HG03159 (cell line): ENCODE measurements at regions not wholly inside any gene's neighbourhood (a gene's known extent, or its start where the extent isn't known, plus 50 kb on each side); places are given as distances from the start of the nearest gene placed in this dataset.
"Not testable (repeated sequence)": the region's sequence is repeated elsewhere in the genome, so short reads cannot be mapped to it uniquely, and the experiment has no call there.

Experiments used
- ATAC-seq: cut with Tn5 transposase; IDR thresholded peaks from one replicate; pipeline ENCODE4 v1.9.1; 2021; ENCODE audit warnings: mild to moderate bottlenecking, moderate library complexity; ENCODE audit not compliant: unreplicated experiment

DNA sequence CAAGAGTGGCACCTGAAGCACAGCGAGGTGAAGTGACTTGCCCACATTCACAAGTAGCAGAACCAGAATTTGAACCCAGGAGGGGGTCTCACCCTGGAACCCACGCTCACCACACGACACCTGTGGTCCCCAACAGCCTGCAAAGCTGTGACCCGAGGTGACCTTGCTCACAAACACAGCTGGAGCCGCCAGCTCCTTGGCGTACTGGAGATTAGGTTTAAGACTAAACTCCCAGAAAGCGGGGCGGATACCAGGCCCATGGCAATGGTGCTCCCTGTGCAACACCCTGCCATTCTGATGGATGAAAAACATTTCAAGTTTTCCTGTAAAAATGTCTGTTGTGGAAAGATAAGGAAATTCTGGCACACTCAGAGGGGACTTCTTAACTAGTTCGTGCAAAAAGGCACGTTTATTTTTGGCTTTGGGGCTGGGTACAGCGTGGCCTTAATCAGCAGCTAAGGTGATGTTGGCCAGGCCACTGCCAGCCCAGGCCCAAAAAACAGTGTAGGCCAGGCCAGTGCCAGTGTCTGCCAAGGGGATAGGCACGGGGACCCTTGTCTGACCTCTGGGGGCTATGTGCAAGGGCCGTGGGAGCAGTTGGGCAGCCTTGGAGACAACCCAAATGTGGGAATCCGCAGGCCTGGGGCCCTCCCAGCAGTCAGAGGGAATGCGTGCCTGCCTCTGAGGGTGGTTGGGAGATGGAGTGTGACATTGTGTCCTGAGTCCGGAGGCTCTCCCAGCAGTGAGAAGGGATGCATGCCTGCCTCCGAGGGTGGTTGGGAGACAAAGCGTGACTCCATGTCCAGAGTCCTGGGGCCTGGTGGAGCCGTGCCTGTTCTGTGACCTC, 185.0 kb upstream of the HS6ST1 start:
- ATAC-seq = no peak

GRCh38 chr2:128504246-128505149, 185.8 kb upstream of the HS6ST1 start:
- ATAC-seq = no peak

DNA sequence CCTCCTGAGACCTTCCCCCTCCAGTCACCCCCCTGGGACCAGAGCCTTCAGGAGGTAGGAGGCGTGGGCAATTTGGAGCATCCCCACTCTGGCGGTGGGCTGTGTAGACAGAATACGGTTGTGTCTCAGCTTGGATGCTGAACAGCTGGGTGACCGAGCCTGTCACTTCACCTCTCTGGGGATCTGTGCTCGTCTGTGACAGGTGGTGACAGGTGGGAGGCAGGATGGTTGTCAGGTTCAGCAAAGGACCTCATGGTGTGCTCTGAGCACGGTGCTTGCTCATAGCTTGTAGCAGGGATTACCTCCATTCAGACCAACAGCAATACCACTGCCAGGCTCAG, 186.5 kb upstream of the HS6ST1 start:
- no peak for ATAC-seq

DNA sequence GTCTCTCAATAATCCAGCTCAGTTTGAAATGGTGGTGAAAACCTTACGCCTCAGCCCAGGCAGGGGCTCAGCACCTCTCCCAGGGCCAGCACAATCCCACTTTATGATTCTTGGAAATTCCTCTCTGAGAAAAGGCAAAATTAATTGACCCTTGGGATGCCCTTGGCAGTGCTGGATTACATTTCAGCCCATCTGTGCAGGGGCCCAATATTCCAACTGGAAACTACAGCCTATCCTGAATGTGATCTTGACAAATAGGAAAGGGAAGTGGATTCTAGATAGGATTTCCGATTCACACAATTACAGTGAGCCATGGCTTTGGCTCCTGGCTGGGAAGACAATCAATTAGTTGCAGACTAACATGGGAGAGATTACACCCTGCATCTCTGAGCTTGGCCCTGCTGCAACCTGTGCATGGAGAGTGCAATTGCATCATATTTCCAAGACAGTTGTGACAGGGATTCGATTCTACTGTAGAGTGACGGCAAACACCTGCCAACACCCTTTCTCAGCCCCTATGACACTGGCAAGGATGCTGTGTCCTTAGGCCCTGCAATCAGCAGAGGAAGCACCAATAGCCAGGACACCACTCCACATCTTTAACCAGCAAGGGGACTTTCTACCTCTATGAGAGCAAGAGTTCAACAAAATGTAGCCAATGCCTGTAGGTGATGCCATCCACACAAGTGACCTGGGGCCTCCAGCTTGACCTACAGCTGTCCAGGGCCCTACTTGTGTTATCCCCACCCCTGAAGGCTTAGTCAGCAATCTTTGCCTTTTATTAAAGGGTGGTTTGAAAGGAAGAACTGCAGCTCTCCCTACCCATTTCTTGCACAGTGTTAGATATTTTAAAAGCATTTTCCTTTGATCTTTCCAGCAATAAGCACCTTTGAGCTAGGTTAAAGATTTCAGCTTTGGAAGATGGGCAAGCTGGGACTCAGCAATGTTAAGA, 187.2 kb upstream of the HS6ST1 start:
- ATAC-seq = no peak

- ATAC-seq = no peak
Observed at GRCh38 chr2:128506534-128506933, 187.9 kb upstream of the HS6ST1 start.

DNA sequence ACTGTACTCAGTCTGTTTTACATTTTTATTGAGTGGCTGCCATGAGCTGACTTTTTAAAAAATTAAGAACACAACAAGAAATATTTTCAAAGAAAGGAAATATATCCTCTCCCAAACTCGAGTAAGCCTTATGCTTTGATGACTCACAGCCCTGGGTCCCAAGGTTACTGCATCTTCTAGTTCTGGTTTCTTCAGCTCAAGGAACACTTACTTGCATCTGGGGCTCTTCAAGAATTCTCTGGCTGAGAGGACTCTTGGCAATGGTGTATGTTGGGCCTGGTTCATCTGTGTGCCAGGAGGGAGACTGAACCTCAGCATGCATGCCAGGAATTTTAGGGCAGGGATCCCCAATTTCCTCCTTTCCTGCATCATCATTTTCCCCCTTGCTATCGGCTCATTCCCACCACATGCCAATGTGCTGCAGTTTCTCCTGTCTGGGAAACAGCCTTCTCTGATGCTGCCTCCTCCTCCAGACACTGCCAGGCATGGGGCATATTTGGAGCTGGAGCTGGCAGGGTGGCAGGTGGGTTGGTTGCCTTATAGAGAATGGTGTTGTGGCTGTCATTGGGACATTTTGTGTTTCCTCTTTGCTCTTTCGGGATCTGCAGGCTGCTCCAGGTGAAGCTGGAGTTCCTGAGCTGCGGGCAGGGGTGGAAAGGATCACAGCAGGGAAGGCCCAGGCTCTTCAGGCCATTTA, 192.2 kb upstream of the HS6ST1 start:
- ATAC-seq = no peak

GRCh38 chr2:128511731-128512378, 193.2 kb upstream of the HS6ST1 start:
- no peak for ATAC-seq

- no peak for ATAC-seq
Observed at GRCh38 chr2:128512379-128513115, 193.9 kb upstream of the HS6ST1 start.

DNA sequence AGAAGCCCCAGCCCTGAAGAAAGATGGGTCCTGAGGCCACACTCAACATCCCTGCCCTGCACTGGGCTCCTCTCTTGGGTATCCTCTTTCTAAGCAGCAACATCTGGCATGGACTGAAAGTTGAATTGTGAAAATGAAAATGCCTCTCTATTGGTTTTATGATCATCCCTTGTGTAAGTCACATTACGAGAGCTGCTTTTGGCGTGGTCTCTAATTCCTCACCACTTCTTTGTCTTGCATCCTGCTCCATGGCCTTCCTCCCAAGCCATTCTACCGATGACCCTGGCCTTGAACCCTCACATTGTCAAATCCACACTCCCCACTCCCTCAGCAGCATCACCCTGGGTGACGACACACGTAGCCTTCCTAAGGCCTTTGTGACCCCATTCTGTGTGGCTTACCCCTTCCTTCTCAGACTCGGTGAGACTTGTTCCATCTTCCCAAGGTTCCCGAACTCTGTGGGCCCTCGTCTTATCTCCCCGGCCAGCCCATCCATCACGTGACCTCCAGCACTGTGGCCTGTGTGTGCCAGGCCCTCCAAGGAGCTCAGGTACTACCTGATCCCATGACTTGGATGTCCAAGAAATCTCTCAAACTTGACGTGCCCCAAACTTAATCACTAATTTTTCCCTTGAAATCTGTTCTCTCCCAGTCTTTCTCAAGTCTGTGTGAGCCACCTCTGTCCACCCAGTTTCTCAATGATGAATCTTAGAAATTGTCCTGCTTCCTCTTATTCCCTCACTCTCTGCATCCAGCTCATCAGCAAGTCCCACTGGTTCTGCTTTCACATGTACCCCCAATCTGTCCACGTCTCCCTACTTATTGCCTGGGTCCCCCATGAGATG, 194.7 kb upstream of the HS6ST1 start:
- ATAC-seq = no peak

GRCh38 chr2:128513961-128514283, 195.3 kb upstream of the HS6ST1 start:
- peak; percentile 90 for ATAC-seq

GRCh38 chr2:128514555-128514955, 195.9 kb upstream of the HS6ST1 start:
- no peak for ATAC-seq

DNA sequence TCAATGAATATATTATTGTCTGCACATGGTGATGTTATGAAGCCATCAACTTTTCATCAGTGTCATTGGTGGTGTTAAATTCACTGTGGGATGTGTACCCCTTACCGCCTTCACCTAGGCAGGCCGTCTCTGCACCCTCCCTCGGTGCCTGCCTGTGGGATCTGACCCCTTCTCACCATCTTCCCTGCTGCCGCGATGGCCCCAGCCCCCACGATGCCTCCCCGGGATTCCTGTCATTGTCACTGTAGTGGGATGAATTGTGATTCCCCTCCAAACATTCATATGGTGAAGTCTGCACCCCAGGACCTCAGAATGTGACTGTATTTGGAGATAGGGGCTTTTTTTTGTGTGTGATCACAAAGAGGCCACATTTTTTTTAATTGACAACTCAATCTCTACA, 198.3 kb upstream of the HS6ST1 start:
- ATAC-seq = no peak

GRCh38 chr2:128519028-128519427, 200.4 kb upstream of the HS6ST1 start:
- not testable (repeated sequence) for ATAC-seq

DNA sequence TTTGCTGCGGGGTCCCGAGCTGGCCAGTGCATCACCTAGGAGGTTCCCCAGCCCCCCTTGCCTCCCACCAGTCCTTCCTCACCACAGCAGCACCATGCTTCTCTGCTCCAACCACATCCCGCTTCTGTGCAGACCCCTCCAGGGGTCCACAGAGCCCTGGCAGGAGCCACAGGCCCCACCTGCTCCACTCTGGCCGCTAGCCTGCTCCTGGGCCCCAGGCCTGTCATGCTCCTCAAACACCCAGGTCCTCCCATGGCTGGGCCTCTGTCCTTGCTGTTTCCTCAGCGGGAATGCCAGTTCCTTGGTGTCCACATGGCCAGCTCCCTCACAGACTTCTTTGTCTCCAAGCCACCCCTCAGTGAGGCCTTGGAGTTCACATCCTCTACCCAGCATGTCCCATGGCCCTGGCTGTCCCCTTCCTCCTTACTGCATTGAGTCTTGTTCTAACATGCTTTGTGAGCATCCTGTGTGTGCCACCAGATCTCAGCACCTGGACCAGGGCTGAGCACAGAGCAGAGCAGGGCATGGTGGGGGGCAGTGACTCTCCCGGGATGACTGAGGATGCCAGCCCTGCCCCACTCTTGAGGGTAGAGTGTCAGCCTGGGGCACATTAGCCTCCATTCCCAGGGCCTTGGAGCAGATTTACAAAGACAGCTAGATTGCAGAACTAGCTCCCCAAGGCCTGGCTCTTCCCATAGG, 201.0 kb upstream of the HS6ST1 start:
- ATAC-seq = no peak

- ATAC-seq = no peak
Observed at GRCh38 chr2:128520340-128520739, 201.7 kb upstream of the HS6ST1 start.

DNA sequence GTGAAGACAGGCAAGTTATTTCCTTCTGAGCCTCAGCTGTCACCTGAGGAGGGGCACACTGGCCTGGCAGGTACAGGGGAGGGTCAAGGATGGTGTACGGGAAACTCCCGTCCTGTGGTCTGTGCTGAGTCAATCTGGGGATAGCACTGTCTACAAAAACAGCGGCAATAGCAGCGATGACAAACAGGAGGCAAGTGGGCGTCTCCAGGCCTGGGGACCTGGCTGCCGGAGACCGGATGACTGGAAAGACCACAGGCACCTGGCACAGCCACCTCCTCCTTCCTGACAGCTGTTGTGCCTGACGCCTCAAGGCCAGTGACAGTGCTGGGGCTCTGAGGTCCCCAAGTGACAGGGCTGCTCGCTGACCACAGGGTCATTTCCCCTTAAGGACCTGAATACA, 202.1 kb upstream of the HS6ST1 start:
- ATAC-seq = peak; percentile 87

DNA sequence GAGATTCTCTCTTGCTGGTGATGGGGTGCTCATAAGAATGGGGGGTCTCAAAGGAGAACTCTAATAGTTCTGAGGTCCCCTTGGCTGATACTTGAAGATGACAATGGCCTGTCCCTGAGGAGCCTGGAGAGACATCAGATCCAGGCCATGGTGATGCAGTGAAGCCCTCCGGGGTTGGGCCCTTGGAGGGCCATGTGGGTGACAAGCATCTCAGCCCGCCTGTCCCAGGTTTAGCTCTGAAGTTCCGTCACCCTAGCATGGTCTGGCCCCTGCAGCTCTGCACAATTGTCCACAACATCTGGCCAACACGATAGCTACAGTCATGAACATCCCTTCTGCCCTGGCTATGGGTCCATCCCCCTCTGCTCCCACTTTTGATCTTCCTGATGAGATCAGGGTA, 202.8 kb upstream of the HS6ST1 start:
- no peak for ATAC-seq

DNA sequence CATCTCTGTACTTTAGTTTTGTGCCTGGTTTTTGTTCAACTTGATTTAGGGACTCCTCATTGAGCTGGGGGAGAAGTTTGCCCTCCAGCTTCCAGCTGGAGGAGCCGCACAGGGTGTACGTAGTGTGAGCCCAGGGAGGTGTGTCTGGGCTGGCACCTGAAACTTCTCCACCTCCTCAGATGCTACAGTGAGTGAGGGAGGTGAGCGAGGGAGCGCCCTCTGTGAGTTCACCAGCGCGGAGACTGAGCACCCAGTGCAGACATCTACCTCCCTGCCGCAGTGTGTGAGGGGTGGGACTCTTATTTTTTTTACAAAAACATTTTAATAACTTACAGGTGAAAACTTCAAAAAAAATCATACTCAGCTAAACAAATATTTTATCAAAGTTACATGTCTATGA, 204.2 kb upstream of the HS6ST1 start:
- no peak for ATAC-seq
